Esophagus squamous epithelium (tissue), 5 donors: ENCODE measurements at regions not wholly inside any gene's neighbourhood (a gene's known extent, or its start where the extent isn't known, plus 50 kb on each side); places are given as distances from the start of the nearest gene placed in this dataset.
A peak's percentile ranks its signal among the peaks of the same experiment; 100 is the strongest.

Source experiments
- DNase-seq: peaks from one replicate; lab custom pipeline; 2025; lab: John Stamatoyannopoulos, UW
- H3K27ac ChIP-seq, 4 donors: fragments of 200-600 bp; sonication (generic); one replicate each; pipeline ENCODE4 v1.5.1; 2016 to 2019; ENCODE audit warnings: mild to moderate bottlenecking in 1 of 4
- H3K27me3 ChIP-seq, 4 donors: fragments of 200-600 bp; sonication (generic); 1 replicate in 3 of 4; 2 replicates in 1 of 4; pipeline versions ENCODE4 v1.5.1 to v1.6.0; 2017 to 2021; ENCODE audit warnings: antibody characterized with exemption in 1 of 4
- H3K36me3 ChIP-seq, 3 donors: fragments of 200-600 bp; sonication (generic); one replicate each; pipeline ENCODE4 v1.5.1; 2016 to 2019
- H3K4me1 ChIP-seq, 3 donors: fragments of 200-600 bp; sonication (generic); one replicate each; pipeline ENCODE4 v1.5.1; 2017 to 2019
- H3K4me3 ChIP-seq, 4 donors: fragments of 200-600 bp; sonication (generic); 1 replicate in 3 of 4; 2 replicates in 1 of 4; pipeline ENCODE4 v1.5.1; 2016 to 2019; ENCODE audit warnings: mild to moderate bottlenecking in 2 of 4, moderate library complexity in 1 of 4
- H3K9me3 ChIP-seq, 3 donors: fragments of 200-600 bp; sonication (generic); one replicate each; pipeline ENCODE4 v1.5.1; 2016 to 2019
- CTCF ChIP-seq, 6 experiments: fragments of 450-650 bp in 4 of 6; fragments of 200-600 bp in 2 of 6; sonication (generic) in 2 of 6; IDR thresholded peaks; one replicate each; pipeline ENCODE4 v1.5.1; 2016 to 2019; ENCODE audit warnings: antibody characterized with exemption in 6 of 6, mild to moderate bottlenecking in 4 of 6, moderate library complexity in 4 of 6
- POLR2A ChIP-seq, 4 donors: fragments of 450-650 bp; IDR thresholded peaks; one replicate each; pipeline ENCODE4 v1.6.1; 2017; ENCODE audit warnings: antibody characterized with exemption in 4 of 4, mild to moderate bottlenecking in 4 of 4, moderate library complexity in 3 of 4
- WGBS, 2 donors: methylation state at CpG; one replicate each; pipeline ENCODE4 v1.1.5; 2018; 5-methylcytosine and 5-hydroxymethylcytosine counted together
- intact Hi-C: fragments of 100-400 bp; cut with DNase I; formaldehyde crosslinking; loops from one replicate; pipeline ENCODE4 v1.15.0; 2022
- donor health status: DM: yes; HTN: yes; CAD: no.

- H3K27ac ChIP-seq = no peak overlapping the region
- no peaks in the 10 kb centered on the region for H3K27me3 ChIP-seq
- no peak for TF ChIP-seq CTCF (IDR thresholded peaks at IDR 0.05)
- TF ChIP-seq POLR2A (IDR thresholded peaks at IDR 0.05) = no peak
- intact Hi-C loops = no loop called here
- no peak overlapping the region for H3K4me3 ChIP-seq
- WGBS, 2 donors = 75 to 100% methylated on average over 1 to 3 of the region's 3 CpGs
- peaks cover 4 to 26% (median 8%) of the 10 kb centered on the region in 3 donors for H3K4me1 ChIP-seq
- no peaks in the 10 kb centered on the region for H3K9me3 ChIP-seq
- DNase-seq = no peak
- H3K36me3 ChIP-seq = no peaks in the 10 kb centered on the region
Measured at GRCh38 chr4:14700544-14700943, 301.7 kb upstream of the CPEB2 start.

- no peaks in the 10 kb centered on the region for H3K9me3 ChIP-seq
- no peak for DNase-seq
- 23 to 37% methylated on average over 2 of the region's 2 CpGs for WGBS, 2 donors
- intact Hi-C loops = no loop called here
- no peaks in the 10 kb centered on the region for H3K27me3 ChIP-seq
- TF ChIP-seq CTCF (IDR thresholded peaks at IDR 0.05) = no peak
- TF ChIP-seq POLR2A (IDR thresholded peaks at IDR 0.05) = no peak
- H3K4me1 ChIP-seq = peaks cover 4 to 26% (median 8%) of the 10 kb centered on the region in 3 donors
- peak overlapping the region in 2 of 4 donors; percentile 50 to 57 for H3K27ac ChIP-seq
- no peaks in the 10 kb centered on the region for H3K36me3 ChIP-seq
- H3K4me3 ChIP-seq = no peak overlapping the region
Measured at GRCh38 chr4:14701389-14701788, 300.9 kb upstream of the CPEB2 start.

GRCh38 chr4:14701896-14702295, 300.4 kb upstream of the CPEB2 start:
- H3K27me3 ChIP-seq = no peaks in the 10 kb centered on the region

DNA sequence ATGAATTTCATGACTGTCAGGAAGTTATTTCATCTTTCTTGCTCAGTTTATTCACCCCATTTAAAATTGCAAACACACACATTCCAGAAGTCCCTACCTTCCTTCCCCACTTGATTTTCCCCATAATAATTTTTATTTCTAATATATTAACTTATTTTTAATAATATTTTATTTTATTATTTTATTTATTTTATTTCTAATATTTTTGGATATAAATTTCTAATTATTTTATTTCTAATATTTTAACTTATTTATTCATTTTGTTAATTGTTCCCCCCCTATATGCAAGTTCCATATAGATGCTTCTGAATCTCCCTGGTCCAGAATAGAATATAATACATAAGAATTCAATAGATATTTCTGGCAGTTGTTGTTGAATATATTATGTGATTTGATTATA, 293.7 kb upstream of the CPEB2 start:
- intact Hi-C loops = no loop called here
- DNase-seq = no peak
- TF ChIP-seq POLR2A (IDR thresholded peaks at IDR 0.05) (no peak), CTCF (IDR thresholded peaks at IDR 0.05) (no peak)
- H3K4me3 ChIP-seq = no peak overlapping the region
- no peaks in the 10 kb centered on the region for H3K36me3 ChIP-seq
- H3K27ac ChIP-seq = no peak overlapping the region
- no peaks in the 10 kb centered on the region for H3K27me3 ChIP-seq
- no peaks in the 10 kb centered on the region for H3K4me1 ChIP-seq
- no peaks in the 10 kb centered on the region for H3K9me3 ChIP-seq

More at GRCh38 chr4:14701896-14702295, 300.4 kb upstream of the CPEB2 start:
- DNase-seq = no peak
- Histone ChIP-seq H3K4me3 (no peak overlapping the region), H3K9me3 (no peaks in the 10 kb centered on the region), H3K4me1 (peaks cover 4 to 26% (median 8%) of the 10 kb centered on the region in 3 donors), H3K27ac (peak overlapping the region in 2 of 4 donors; percentile 50 to 57), H3K36me3 (no peaks in the 10 kb centered on the region)
- 21 to 44% methylated on average over 1 of the region's 1 CpG for WGBS, 2 donors
- TF ChIP-seq CTCF (IDR thresholded peaks at IDR 0.05) = no peak
- no peak for TF ChIP-seq POLR2A (IDR thresholded peaks at IDR 0.05)
- intact Hi-C loops = no loop called here

DNA sequence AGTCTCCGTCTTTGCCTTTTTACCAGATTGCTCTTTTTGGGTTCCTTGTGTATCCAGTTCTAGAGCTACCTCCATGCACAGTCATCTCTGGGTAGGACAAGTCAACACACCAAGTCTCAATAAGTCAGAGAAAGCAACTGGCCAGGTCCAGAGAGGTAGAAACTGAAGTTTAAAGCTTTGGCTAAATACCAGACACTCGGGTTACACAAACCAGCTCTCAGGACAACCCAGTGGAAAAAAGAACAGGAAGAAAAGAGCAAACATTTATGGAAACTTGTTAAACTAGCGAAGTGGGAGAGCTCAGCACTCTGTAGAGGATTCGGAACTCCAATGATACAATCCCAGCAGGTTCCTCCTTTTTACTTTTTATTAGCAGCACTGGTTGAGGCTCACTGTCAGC, 291.0 kb upstream of the CPEB2 start:
- H3K27ac ChIP-seq = no peak overlapping the region
- no peak overlapping the region for H3K4me3 ChIP-seq
- 71 to 74% methylated on average over 4 of the region's 4 CpGs for WGBS, 2 donors
- no peaks in the 10 kb centered on the region for H3K9me3 ChIP-seq
- H3K36me3 ChIP-seq = no peaks in the 10 kb centered on the region
- no peaks in the 10 kb centered on the region for H3K4me1 ChIP-seq
- no peak for DNase-seq
- TF ChIP-seq POLR2A (IDR thresholded peaks at IDR 0.05) (no peak), CTCF (IDR thresholded peaks at IDR 0.05) (no peak)
- intact Hi-C loops = no loop called here
- no peaks in the 10 kb centered on the region for H3K27me3 ChIP-seq
